ENCODE measurements at regions not wholly inside any gene's neighbourhood (a gene's known extent, or its start where the extent isn't known, plus 50 kb on each side); places are given as distances from the start of the nearest gene placed in this dataset.

DNA sequence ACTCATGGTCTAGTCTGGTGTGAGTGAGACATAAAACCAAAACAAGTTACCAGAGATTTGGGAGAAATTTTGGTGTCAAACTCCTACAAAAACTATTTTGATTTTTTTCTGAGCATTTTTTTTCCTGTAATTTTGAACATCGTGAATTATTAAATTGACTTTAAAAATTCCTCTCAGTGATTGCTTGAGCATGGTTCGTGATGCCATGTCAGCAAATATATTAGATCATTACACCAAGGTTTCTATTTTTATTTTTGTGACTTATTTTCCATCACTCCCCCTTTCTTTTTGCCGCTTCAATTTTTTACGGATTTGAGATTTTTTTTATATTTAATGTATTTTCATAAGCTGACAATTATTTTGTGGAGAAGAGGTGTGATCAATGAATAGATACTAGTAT is 613.9 kb upstream of the LRATD1 start:
- no peak for DNase-seq (ENCODE audit: low read depth)
- TF ChIP-seq, protein P1, sequence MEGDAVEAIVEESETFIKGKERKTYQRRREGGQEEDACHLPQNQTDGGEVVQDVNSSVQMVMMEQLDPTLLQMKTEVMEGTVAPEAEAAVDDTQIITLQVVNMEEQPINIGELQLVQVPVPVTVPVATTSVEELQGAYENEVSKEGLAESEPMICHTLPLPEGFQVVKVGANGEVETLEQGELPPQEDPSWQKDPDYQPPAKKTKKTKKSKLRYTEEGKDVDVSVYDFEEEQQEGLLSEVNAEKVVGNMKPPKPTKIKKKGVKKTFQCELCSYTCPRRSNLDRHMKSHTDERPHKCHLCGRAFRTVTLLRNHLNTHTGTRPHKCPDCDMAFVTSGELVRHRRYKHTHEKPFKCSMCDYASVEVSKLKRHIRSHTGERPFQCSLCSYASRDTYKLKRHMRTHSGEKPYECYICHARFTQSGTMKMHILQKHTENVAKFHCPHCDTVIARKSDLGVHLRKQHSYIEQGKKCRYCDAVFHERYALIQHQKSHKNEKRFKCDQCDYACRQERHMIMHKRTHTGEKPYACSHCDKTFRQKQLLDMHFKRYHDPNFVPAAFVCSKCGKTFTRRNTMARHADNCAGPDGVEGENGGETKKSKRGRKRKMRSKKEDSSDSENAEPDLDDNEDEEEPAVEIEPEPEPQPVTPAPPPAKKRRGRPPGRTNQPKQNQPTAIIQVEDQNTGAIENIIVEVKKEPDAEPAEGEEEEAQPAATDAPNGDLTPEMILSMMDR (conservative IDR thresholded peaks at IDR 0.05; ENCODE audit: control insufficient read depth, insufficient read depth, low read depth, low read length): no peak
- H3K4me3 ChIP-seq (ENCODE audit: control insufficient read depth, low read depth, low read length): no peak overlapping the region

DNA sequence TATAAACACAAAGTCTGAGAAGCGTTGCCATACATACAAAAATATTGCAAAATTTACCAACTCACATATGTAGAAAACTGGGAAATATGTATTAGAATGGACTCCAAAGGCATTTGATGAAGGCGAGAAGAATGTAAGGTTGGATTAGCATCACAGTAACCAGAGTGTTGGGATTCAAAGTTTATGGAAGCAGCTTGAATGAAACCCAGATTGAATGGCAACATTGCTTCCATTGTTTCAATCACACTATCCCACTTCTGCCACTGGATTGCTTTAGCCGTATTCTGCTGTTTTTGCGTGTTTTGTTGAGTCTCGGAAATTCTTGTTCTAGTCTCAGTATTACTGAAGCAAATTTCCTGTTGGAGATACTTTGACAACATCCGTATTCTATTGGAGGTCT is 609.0 kb upstream of the LRATD1 start:
- TF ChIP-seq, protein P1 (conservative IDR thresholded peaks at IDR 0.05; ENCODE audit: control insufficient read depth, insufficient read depth, low read depth, low read length): no peak
- DNase-seq (ENCODE audit: low read depth): no peak
- H3K4me3 ChIP-seq (ENCODE audit: control insufficient read depth, low read depth, low read length): no peak overlapping the region

- no peak overlapping the region for H3K4me3 ChIP-seq (ENCODE audit: control insufficient read depth, low read depth, low read length)
- DNase-seq (ENCODE audit: low read depth): no peak
- TF ChIP-seq, protein P1 (conservative IDR thresholded peaks at IDR 0.05; ENCODE audit: control insufficient read depth, insufficient read depth, low read depth, low read length): no peak
These were observed 593.4 kb upstream of the LRATD1 start for GRCh38 chr2:14039134-14039533.

GRCh38 chr2:14047491-14047890 is 585.0 kb upstream of the LRATD1 start:
- TF ChIP-seq, protein P1 (conservative IDR thresholded peaks at IDR 0.05; ENCODE audit: control insufficient read depth, insufficient read depth, low read depth, low read length): no peak
- no peak overlapping the region for H3K4me3 ChIP-seq (ENCODE audit: control insufficient read depth, low read depth, low read length)
- no peak for DNase-seq (ENCODE audit: low read depth)

DNA sequence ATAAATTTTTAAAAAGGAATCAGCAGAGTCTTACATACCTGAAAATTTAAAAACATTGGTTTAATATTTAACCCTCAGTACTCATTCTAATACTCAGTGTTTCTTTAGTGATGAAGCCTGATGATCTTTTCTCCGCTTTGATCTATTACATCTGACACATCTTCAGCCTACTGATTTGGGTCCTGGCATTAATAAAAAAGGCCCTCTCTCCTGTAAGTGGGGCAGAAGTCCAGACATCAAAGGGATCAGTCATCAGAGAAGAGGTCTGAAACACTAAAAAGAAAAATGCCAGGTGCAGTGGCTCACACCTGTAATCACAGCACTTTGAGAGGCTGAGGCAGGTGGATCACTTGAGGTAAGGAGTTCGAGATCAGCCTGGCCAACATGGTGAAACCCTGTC is 581.1 kb upstream of the LRATD1 start:
- no peak overlapping the region for H3K4me3 ChIP-seq (ENCODE audit: control insufficient read depth, low read depth, low read length)
- no peak for DNase-seq (ENCODE audit: low read depth)
- TF ChIP-seq, protein P1 (conservative IDR thresholded peaks at IDR 0.05; ENCODE audit: control insufficient read depth, insufficient read depth, low read depth, low read length): no peak

DNA sequence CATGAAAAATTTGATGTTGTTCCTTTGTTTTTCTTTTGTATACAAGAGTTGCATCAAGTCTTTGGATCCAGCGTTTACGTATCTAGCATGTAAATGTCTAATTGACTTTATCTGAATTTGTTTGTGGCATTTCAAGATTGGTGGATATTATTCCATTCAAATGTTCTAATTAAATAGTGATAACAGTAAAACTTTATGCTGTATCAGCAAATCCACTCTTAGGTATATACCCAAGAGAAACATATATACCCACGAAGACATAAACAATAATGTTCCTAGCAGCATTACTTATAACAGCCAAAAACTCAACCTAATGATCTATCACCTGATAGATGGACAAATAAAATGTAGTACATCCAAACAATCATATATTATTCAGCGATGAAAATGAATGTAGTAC is 579.4 kb upstream of the LRATD1 start:
- DNase-seq (ENCODE audit: low read depth): no peak
- TF ChIP-seq, protein P1 (conservative IDR thresholded peaks at IDR 0.05; ENCODE audit: control insufficient read depth, insufficient read depth, low read depth, low read length): no peak
- H3K4me3 ChIP-seq (ENCODE audit: control insufficient read depth, low read depth, low read length): no peak overlapping the region

DNA sequence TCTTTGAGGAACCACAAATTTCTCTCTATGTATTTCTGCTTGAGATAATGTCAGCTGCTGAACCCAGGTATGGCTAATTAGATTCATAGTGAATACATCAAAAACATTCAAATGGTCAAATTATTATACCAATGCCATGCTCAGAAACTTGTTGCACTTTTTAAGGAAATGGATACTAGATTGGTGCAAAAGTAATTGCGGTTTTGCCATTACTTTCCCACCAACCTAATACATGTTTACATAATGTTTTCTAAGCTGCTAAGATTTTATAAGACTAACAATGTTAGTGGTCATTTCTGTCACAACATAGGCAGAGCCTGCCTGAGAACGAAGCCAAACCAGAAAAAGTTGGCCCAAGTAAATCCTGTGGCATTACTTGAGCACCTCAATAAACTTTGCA is 568.2 kb upstream of the LRATD1 start:
- H3K4me3 ChIP-seq (ENCODE audit: control insufficient read depth, low read depth, low read length): no peak overlapping the region
- TF ChIP-seq, protein P1 (conservative IDR thresholded peaks at IDR 0.05; ENCODE audit: control insufficient read depth, insufficient read depth, low read depth, low read length): no peak

More for the DNA sequence above, 568.2 kb upstream of the LRATD1 start:
- no peak for DNase-seq (ENCODE audit: low read depth)

Measured in fibroblast of mammary gland (primary cell).